Endothelial cell of umbilical vein (primary cell): ENCODE measurements at regions not wholly inside any gene's neighbourhood (a gene's known extent, or its start where the extent isn't known, plus 50 kb on each side); places are given as distances from the start of the nearest gene placed in this dataset.

ENCODE experiments used
- BruUV-seq: library from RNA; stranded (reverse); fragments of 400-500 nt; replicated peaks from 2 replicates; lab custom pipeline; 2021; lab: Mats Ljungman, UMichigan
- CTCF ChIA-PET: fragments of 300-600, 350-600 bp; sonication (Branson Sonifier 250); formaldehyde crosslinking; loops from one replicate; lab custom pipeline; 2021; ENCODE audit warnings: antibody characterized with exemption, inconsistent platforms; lab: Charles Lee
- POLR2A ChIA-PET: fragments of 300-600, 350-600 bp; sonication (Branson Sonifier 250); formaldehyde crosslinking; loops from one replicate; lab custom pipeline; 2021; ENCODE audit warnings: antibody characterized with exemption, inconsistent platforms; lab: Charles Lee
- DNase-seq: peaks from one replicate; pipeline ENCODE4 v3.0.0-alpha.2; 2011; ENCODE audit warnings: low read depth, low spot score
- FAIRE-seq: peaks from 2 replicates; lab custom pipeline; 2011; peaks lifted over from hg19 to GRCh38; lab: Jason Lieb, UNC
- H2AFZ ChIP-seq: 2 replicates; pipeline ENCODE4 v1.6.0; 2012; ENCODE audit warnings: low read depth, low read length, control low read depth, inconsistent platforms
- H3K27ac ChIP-seq: 2 replicates; pipeline ENCODE4 v1.5.1; 2011; ENCODE audit warnings: low read depth, mild to moderate bottlenecking, control low read depth, low read length, moderate library complexity; ENCODE audit not compliant: insufficient read depth
- H3K27me3 ChIP-seq, 2 experiments: 2 replicates each; pipeline versions ENCODE4 v1.6.0 to v1.6.1; 2011; ENCODE audit warnings: low read length in 2 of 2, mixed read lengths in 1 of 2; ENCODE audit not compliant: control insufficient read depth in 2 of 2, insufficient read depth in 2 of 2
- H3K36me3 ChIP-seq, 2 experiments: 2 replicates in 1 of 2; 3 replicates in 1 of 2; pipeline ENCODE4 v1.5.1; 2011; ENCODE audit warnings: low read length in 2 of 2, mild to moderate bottlenecking in 1 of 2, moderate library complexity in 1 of 2; ENCODE audit not compliant: control insufficient read depth in 2 of 2, insufficient read depth in 2 of 2; ENCODE audit errors: extremely low read depth in 1 of 2
- H3K4me1 ChIP-seq: 3 replicates; pipeline ENCODE4 v1.5.1; 2011; ENCODE audit warnings: mild to moderate bottlenecking, low read length; ENCODE audit not compliant: control insufficient read depth, insufficient read depth; ENCODE audit errors: extremely low read depth
- H3K4me2 ChIP-seq: 2 replicates; pipeline ENCODE4 v1.6.1; 2011; ENCODE audit warnings: low read length, control low read depth, mixed read lengths; ENCODE audit not compliant: insufficient read depth
- H3K4me3 ChIP-seq, 3 experiments: fragments of 200-600 bp in 1 of 3; sonication (generic), shearing (Covaris generic) in 1 of 3; replicated peaks in 1 of 3; 2 replicates each; pipeline ENCODE4 v1.5.1; 2011 to 2016; ENCODE audit warnings: control low read depth in 3 of 3, low read length in 3 of 3, mild to moderate bottlenecking in 2 of 3, inconsistent platforms in 1 of 3, low read depth in 1 of 3, moderate library complexity in 1 of 3; ENCODE audit not compliant: insufficient read depth in 1 of 3
- H3K79me2 ChIP-seq: 2 replicates; pipeline ENCODE4 v1.6.0; 2012; ENCODE audit warnings: low read length, inconsistent platforms; ENCODE audit not compliant: control insufficient read depth, insufficient read depth
- H3K9ac ChIP-seq: replicated peaks from 2 replicates; pipeline ENCODE3; 2011; ENCODE audit warnings: low read length, control low read depth; ENCODE audit not compliant: insufficient read depth; ENCODE audit errors: extremely low read depth
- H3K9me1 ChIP-seq: replicated peaks from 3 replicates; pipeline ENCODE4 v1.6.0; 2011; ENCODE audit warnings: mild to moderate bottlenecking, low read length; ENCODE audit not compliant: control insufficient read depth, insufficient read depth; ENCODE audit errors: extremely low read depth
- H3K9me3 ChIP-seq: replicated peaks from 2 replicates; pipeline ENCODE4 v1.5.1; 2012; ENCODE audit warnings: low read length, inconsistent platforms; ENCODE audit not compliant: control insufficient read depth, insufficient read depth
- H4K20me1 ChIP-seq: replicated peaks from 2 replicates; pipeline ENCODE3; 2011; ENCODE audit warnings: mild to moderate bottlenecking, low read length; ENCODE audit not compliant: control insufficient read depth, insufficient read depth; ENCODE audit errors: extremely low read depth
- EZH2 ChIP-seq: IDR thresholded peaks from 2 replicates; pipeline ENCODE4 v1.6.1; 2012; ENCODE audit warnings: borderline replicate concordance, low read depth, mild to moderate bottlenecking, moderate library complexity, low read length, inconsistent platforms; ENCODE audit not compliant: severe bottlenecking
- FOS ChIP-seq: IDR thresholded peaks from 2 replicates; pipeline ENCODE4 v1.6.1; 2011; ENCODE audit warnings: mild to moderate bottlenecking, low read length, moderate library complexity, borderline replicate concordance; ENCODE audit not compliant: insufficient read depth
- GATA2 ChIP-seq: IDR thresholded peaks from 2 replicates; pipeline ENCODE4 v1.7.0; 2011; ENCODE audit warnings: low read depth, mild to moderate bottlenecking, moderate library complexity, mixed read lengths, low read length; ENCODE audit not compliant: insufficient read length, insufficient read depth
- JUN ChIP-seq: IDR thresholded peaks from 2 replicates; pipeline ENCODE4 v1.6.1; 2011; ENCODE audit warnings: borderline replicate concordance, low read depth; ENCODE audit not compliant: insufficient read length, insufficient read depth
- MYC ChIP-seq: IDR thresholded peaks from one replicate; pipeline ENCODE4 v1.6.1; 2011; ENCODE audit warnings: mild to moderate bottlenecking, low read depth, low read length
- POLR2A ChIP-seq: IDR thresholded peaks from 2 replicates; pipeline ENCODE4 v1.6.1; 2012; ENCODE audit warnings: low read depth, mild to moderate bottlenecking, control low read depth, low read length
- POLR2AphosphoS5 ChIP-seq: IDR thresholded peaks from 2 replicates; pipeline ENCODE4 v1.6.1; 2012; ENCODE audit warnings: low read depth, mild to moderate bottlenecking, control low read depth, low read length, moderate library complexity; ENCODE audit not compliant: insufficient read depth
- dilution Hi-C: fragments of 300-500 bp; cut with MboI; formaldehyde crosslinking; loops from one replicate; pipeline ENCODE4 v1.15.0; 2019; ENCODE audit warnings: low sequenced_read_pairs; ENCODE audit not compliant: extremely low pct_ligation_motif_present
- intact Hi-C: fragments of 100-400 bp; cut with micrococcal nuclease; formaldehyde crosslinking; loops from one replicate; pipeline ENCODE4 v1.10.0; 2022
- TF ChIP-seq, protein P1 (sequence below), 2 donors: IDR thresholded peaks; 1 replicate in 1 of 2; 2 replicates in 1 of 2; pipeline ENCODE4 v1.5.1; 2011; ENCODE audit warnings: low read length in 2 of 2, mild to moderate bottlenecking in 2 of 2, moderate library complexity in 2 of 2, control low read depth in 1 of 2, inconsistent platforms in 1 of 2, low read depth in 1 of 2; ENCODE audit not compliant: insufficient read depth in 1 of 2; ENCODE audit errors: extremely low read depth in 1 of 2
- TF ChIP-seq, protein P2 (sequence below): IDR thresholded peaks from 2 replicates; pipeline ENCODE4 v1.6.1; 2011; ENCODE audit not compliant: insufficient read depth, insufficient read length

DNA sequence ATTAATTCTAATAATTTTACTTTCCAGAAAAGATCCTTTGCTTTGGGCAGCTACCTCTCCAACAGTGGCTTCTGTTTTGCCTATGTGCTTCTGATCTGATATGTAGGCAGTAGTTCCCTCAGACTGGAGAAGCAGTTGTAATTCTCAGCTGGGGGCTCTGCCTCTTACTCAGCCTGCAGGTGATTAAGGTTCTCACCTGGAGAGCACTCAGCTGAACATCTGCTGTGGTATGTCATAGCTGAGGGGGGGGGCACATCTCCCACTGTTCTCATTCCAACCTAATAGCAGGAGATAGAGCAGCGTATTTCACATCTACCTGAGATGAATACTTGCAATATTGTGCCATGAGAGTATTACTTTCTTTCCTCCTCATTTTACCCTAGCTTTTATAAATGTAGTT, 511.9 kb upstream of the CDH8 start:
- POLR2A ChIA-PET: no interaction called here
- no peak for DNase-seq
- intact Hi-C loops: no loop called here
- H3K9me1 ChIP-seq: no peaks in the 10 kb centered on the region
- H4K20me1 ChIP-seq: no peaks in the 10 kb centered on the region
- no peak for FAIRE-seq
- no peak overlapping the region for H3K4me2 ChIP-seq
- peaks cover 2% of the 10 kb centered on the region for H3K9me3 ChIP-seq
- BruUV-seq: no TSS peak
- H3K27ac ChIP-seq: no peak overlapping the region
- no peaks in the 10 kb centered on the region for H3K36me3 ChIP-seq
- no peak overlapping the region for H3K4me3 ChIP-seq
- no peaks in the 10 kb centered on the region for H3K79me2 ChIP-seq
- TF ChIP-seq, protein P1, sequence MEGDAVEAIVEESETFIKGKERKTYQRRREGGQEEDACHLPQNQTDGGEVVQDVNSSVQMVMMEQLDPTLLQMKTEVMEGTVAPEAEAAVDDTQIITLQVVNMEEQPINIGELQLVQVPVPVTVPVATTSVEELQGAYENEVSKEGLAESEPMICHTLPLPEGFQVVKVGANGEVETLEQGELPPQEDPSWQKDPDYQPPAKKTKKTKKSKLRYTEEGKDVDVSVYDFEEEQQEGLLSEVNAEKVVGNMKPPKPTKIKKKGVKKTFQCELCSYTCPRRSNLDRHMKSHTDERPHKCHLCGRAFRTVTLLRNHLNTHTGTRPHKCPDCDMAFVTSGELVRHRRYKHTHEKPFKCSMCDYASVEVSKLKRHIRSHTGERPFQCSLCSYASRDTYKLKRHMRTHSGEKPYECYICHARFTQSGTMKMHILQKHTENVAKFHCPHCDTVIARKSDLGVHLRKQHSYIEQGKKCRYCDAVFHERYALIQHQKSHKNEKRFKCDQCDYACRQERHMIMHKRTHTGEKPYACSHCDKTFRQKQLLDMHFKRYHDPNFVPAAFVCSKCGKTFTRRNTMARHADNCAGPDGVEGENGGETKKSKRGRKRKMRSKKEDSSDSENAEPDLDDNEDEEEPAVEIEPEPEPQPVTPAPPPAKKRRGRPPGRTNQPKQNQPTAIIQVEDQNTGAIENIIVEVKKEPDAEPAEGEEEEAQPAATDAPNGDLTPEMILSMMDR (IDR thresholded peaks at IDR 0.05; ENCODE audit: extremely low read depth in 1 of 2, insufficient read depth in 1 of 2, low read depth in 1 of 2, low read length in 2 of 2): no peak
- TF ChIP-seq GATA2: no peak
- no peak for TF ChIP-seq POLR2A
- TF ChIP-seq EZH2: no peak
- TF ChIP-seq JUN: no peak
- TF ChIP-seq, protein P2, sequence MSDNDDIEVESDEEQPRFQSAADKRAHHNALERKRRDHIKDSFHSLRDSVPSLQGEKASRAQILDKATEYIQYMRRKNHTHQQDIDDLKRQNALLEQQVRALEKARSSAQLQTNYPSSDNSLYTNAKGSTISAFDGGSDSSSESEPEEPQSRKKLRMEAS: no peak
- CTCF ChIA-PET: no interaction called here
- dilution Hi-C loops: no loop called here
- H3K27me3 ChIP-seq: no peaks in the 10 kb centered on the region
- H2AFZ ChIP-seq: no peak overlapping the region
- H3K4me1 ChIP-seq: no peaks in the 10 kb centered on the region
- no peak overlapping the region for H3K9ac ChIP-seq

DNA sequence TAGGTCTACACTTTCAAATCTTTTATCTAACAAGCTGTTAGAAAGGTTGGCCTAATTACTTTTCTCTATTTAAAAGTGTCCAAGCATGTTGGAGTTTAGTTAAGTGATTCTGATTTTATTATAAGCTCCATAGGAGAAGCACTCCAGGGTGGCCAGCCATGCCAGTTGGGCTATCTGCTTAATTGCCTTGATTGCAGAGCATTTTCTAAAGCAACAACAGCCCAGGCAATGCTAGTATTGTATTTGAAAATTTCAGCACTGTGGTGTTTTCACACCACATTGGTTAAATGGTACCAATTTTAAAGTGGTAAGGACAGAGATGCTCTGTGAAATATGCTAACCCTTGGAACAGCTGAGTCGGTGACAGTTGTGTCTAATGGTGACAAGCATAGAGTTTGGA, 510.5 kb upstream of the CDH8 start:
- ChIA-PET CTCF (no interaction called here), POLR2A (no interaction called here)
- no peak for DNase-seq
- Histone ChIP-seq H3K4me3 (no peak overlapping the region), H3K27ac (no peak overlapping the region), H3K36me3 (no peaks in the 10 kb centered on the region), H2AFZ (no peak overlapping the region), H4K20me1 (no peaks in the 10 kb centered on the region), H3K9ac (no peak overlapping the region), H3K4me1 (no peaks in the 10 kb centered on the region), H3K27me3 (no peaks in the 10 kb centered on the region), H3K9me3 (peaks cover 4% of the 10 kb centered on the region), H3K9me1 (no peaks in the 10 kb centered on the region), H3K79me2 (no peaks in the 10 kb centered on the region), H3K4me2 (no peak overlapping the region)
- TF ChIP-seq FOS (no peak), MYC (no peak), POLR2A (no peak), JUN (no peak), GATA2 (no peak), POLR2AphosphoS5 (no peak), EZH2 (no peak)
- TF ChIP-seq, protein P1 (IDR thresholded peaks at IDR 0.05; ENCODE audit: extremely low read depth in 1 of 2, insufficient read depth in 1 of 2, low read depth in 1 of 2, low read length in 2 of 2): no peak
- TF ChIP-seq, protein P2: no peak
- BruUV-seq: no TSS peak
- FAIRE-seq: no peak
- intact Hi-C loops (no loop called here), dilution Hi-C loops (no loop called here)
